K562 (cell line): ENCODE measurements at regions not wholly inside any gene's neighbourhood (a gene's known extent, or its start where the extent isn't known, plus 50 kb on each side); places are given as distances from the start of the nearest gene placed in this dataset.

Experiments
- ATAC-seq: fragments of 200-7000 bp; cut with Tn5 transposase; 3 replicates; pipeline ENCODE4 v1.9.1; 2020; ENCODE audit warnings: moderate library complexity
- BruUV-seq: library from RNA; stranded (reverse); fragments of 400-500 nt; replicated peaks from 2 replicates; lab custom pipeline; 2021; lab: Mats Ljungman, UMichigan
- CTCF ChIA-PET: fragments of 300-600 bp; formaldehyde crosslinking; extraction: SDS; loops from one replicate; lab custom pipeline; 2021; ENCODE audit warnings: low intra/inter-chr PET ratio; lab: Yijun Ruan, JAX
- POLR2A ChIA-PET: fragments of 300-600, 350-650 bp; sonication (Branson Sonifier 250); formaldehyde crosslinking; extraction: SDS; loops from one replicate; lab custom pipeline; 2021; ENCODE audit warnings: antibody characterized with exemption, inconsistent platforms; lab: Yijun Ruan, JAX
- DNase-seq, 4 experiments: peaks; one replicate each; pipeline versions ENCODE4 v3.0.0 to v3.0.0-alpha.2; 2011 to 2018; ENCODE audit warnings: low spot score in 3 of 4, mixed read lengths in 3 of 4; ENCODE audit errors: extremely low read depth in 1 of 4
- FAIRE-seq: peaks from 2 replicates; lab custom pipeline; 2011; peaks lifted over from hg19 to GRCh38; lab: Jason Lieb, UNC
- H2AFZ ChIP-seq: 2 replicates; pipeline ENCODE4 v1.6.0; 2011; ENCODE audit warnings: low read depth, low read length, control low read depth, inconsistent platforms
- H3K27ac ChIP-seq: fragments of 200-600 bp; 3 replicates; pipeline ENCODE4 v1.8.0; 2011; ENCODE audit warnings: low read depth, mild to moderate bottlenecking, control low read depth, inconsistent platforms, low read length, moderate library complexity, mixed read lengths; ENCODE audit errors: extremely low read depth
- H3K27me3 ChIP-seq, 2 experiments: fragments of 300-600 bp in 1 of 2; 2 replicates in 1 of 2; 3 replicates in 1 of 2; pipeline versions ENCODE4 v1.6.0 to v1.8.0; 2011; ENCODE audit warnings: inconsistent platforms in 2 of 2, low read length in 2 of 2, mild to moderate bottlenecking in 1 of 2, mixed read lengths in 1 of 2, moderate library complexity in 1 of 2; ENCODE audit not compliant: control insufficient read depth in 2 of 2, insufficient read depth in 2 of 2
- H3K36me3 ChIP-seq: fragments of 300-600 bp; 3 replicates; pipeline ENCODE4 v1.8.0; 2011; ENCODE audit warnings: mild to moderate bottlenecking, low read length, inconsistent platforms; ENCODE audit not compliant: control insufficient read depth, insufficient read depth
- H3K4me1 ChIP-seq, 2 experiments: fragments of 200-600 bp in 1 of 2; replicated peaks in 1 of 2; 2 replicates in 1 of 2; 3 replicates in 1 of 2; pipeline versions ENCODE4 v1.5.1 to v1.8.0; 2011; ENCODE audit warnings: inconsistent platforms in 2 of 2, low read length in 2 of 2, mild to moderate bottlenecking in 1 of 2, mixed read lengths in 1 of 2, moderate library complexity in 1 of 2; ENCODE audit not compliant: control insufficient read depth in 2 of 2, insufficient read depth in 2 of 2
- H3K4me2 ChIP-seq: 2 replicates; pipeline ENCODE4 v1.6.1; 2011; ENCODE audit warnings: low read length, control low read depth, inconsistent platforms, mixed read lengths; ENCODE audit not compliant: insufficient read depth
- H3K4me3 ChIP-seq: fragments of 200-600 bp; sonication (generic), shearing (Covaris generic); 2 replicates; pipeline ENCODE4 v1.5.1; 2016; ENCODE audit warnings: control low read depth, inconsistent platforms
- H3K79me2 ChIP-seq: fragments of 200-600 bp; 3 replicates; pipeline ENCODE4 v1.8.0; 2011; ENCODE audit warnings: low read length, inconsistent platforms; ENCODE audit not compliant: control insufficient read depth, insufficient read depth
- H3K9ac ChIP-seq, 2 experiments: 2 replicates each; pipeline versions ENCODE4 v1.6.0 to v1.6.1; 2011; ENCODE audit warnings: low read depth in 2 of 2, low read length in 2 of 2, control low read depth in 1 of 2, inconsistent platforms in 1 of 2, mild to moderate bottlenecking in 1 of 2, mixed read lengths in 1 of 2; ENCODE audit not compliant: insufficient read depth in 1 of 2
- H3K9me1 ChIP-seq: one replicate; pipeline ENCODE4 v1.6.0; 2011; ENCODE audit warnings: inconsistent platforms, mild to moderate bottlenecking, low read length, moderate library complexity; ENCODE audit not compliant: control insufficient read depth, insufficient read depth
- H3K9me3 ChIP-seq: replicated peaks from 2 replicates; pipeline ENCODE4 v1.5.1; 2011; ENCODE audit warnings: low read depth, low read length, inconsistent platforms; ENCODE audit not compliant: control insufficient read depth, insufficient read depth
- H4K20me1 ChIP-seq: replicated peaks from 2 replicates; pipeline ENCODE4 v1.6.1; 2011; ENCODE audit warnings: low read length, inconsistent platforms, mixed read lengths; ENCODE audit not compliant: control insufficient read depth, insufficient read depth
- HLTF ChIP-seq: fragments of 450-650 bp; IDR thresholded peaks from 2 replicates; pipeline ENCODE4 v1.6.1; 2016
- NEUROD1 ChIP-seq: fragments of 150-350 bp; IDR thresholded peaks from 2 replicates; pipeline ENCODE4 v1.6.1; 2014; ENCODE audit warnings: borderline replicate concordance, low read length, low read depth; ENCODE audit not compliant: partially characterized antibody
- ZNF407 ChIP-seq: fragments of 450-650 bp; IDR thresholded peaks from 2 replicates; pipeline ENCODE4 v1.6.1; 2016; ENCODE audit warnings: low read depth
- WGBS: fragments of 100-300 bp; shearing (Covaris generic); methylation state at CpG from one replicate; pipeline ENCODE4 v1.1.6; 2016; ENCODE audit warnings: low coverage, mixed read lengths; ENCODE audit not compliant: insufficient coverage; ENCODE audit errors: missing lambda C conversion rate; 5-methylcytosine and 5-hydroxymethylcytosine counted together
- in situ Hi-C: fragments of 300-500 bp; cut with MboI; formaldehyde crosslinking; loops from 4 replicates; pipeline ENCODE4 v1.15.0; 2018; ENCODE audit warnings: inconsistent platforms, mixed read lengths
- intact Hi-C: fragments of 100-400 bp; cut with micrococcal nuclease; formaldehyde crosslinking; loops from 2 replicates; pipeline ENCODE4 v1.14.2; 2022

- Histone ChIP-seq H4K20me1 (no peaks in the 10 kb centered on the region), H3K36me3 (no peaks in the 10 kb centered on the region), H3K9me3 (no peaks in the 10 kb centered on the region), H3K4me1 (no peaks in the 10 kb centered on the region), H3K4me2 (no peak overlapping the region), H3K4me3 (no peak overlapping the region), H3K27me3 (peaks cover 6 to 12% of the 10 kb centered on the region in 2 experiments; a peak in 3 of 5 replicates), H3K9ac (no peak overlapping the region), H3K79me2 (no peaks in the 10 kb centered on the region), H3K9me1 (no peaks in the 10 kb centered on the region), H2AFZ (no peak overlapping the region), H3K27ac (no peak overlapping the region)
- FAIRE-seq (no peak), DNase-seq (no peak), ATAC-seq (no peak)
- ChIA-PET CTCF (no interaction called here), POLR2A (no interaction called here)
- intact Hi-C loops = no loop called here
- no peak for TF ChIP-seq HLTF
- no peak for TF ChIP-seq NEUROD1
- no peak for TF ChIP-seq ZNF407
- no TSS peak for BruUV-seq
- WGBS = 0% methylated on average over 4 of the region's 4 CpGs
- in situ Hi-C loops = no loop called here
Observed at GRCh38 chr6:21828704-21829103, 235.2 kb downstream of the SOX4 start.
